A549 (cell line): ENCODE measurements at regions not wholly inside any gene's neighbourhood (a gene's known extent, or its start where the extent isn't known, plus 50 kb on each side); places are given as distances from the start of the nearest gene placed in this dataset.

Experiments used
- BHLHE40 ChIP-seq: IDR thresholded peaks from 2 replicates; pipeline ENCODE4 v1.6.1; 2012; ENCODE audit warnings: low read depth, low read length, inconsistent platforms
- CTCF ChIP-seq: fragments of >200 bp; sonication (Bioruptor Twin); formaldehyde crosslinking; IDR thresholded peaks from 3 replicates; pipeline ENCODE4 v1.5.1; 2016
- EP300 ChIP-seq, 2 experiments: fragments of >200 bp; sonication (Bioruptor Twin); formaldehyde crosslinking; IDR thresholded peaks; 2 replicates in 1 of 2; 3 replicates in 1 of 2; pipeline ENCODE4 v1.6.1; 2016 to 2017
- GATA3 ChIP-seq: IDR thresholded peaks from 2 replicates; pipeline ENCODE4 v1.6.1; 2012; ENCODE audit warnings: borderline replicate concordance
- PBX3 ChIP-seq: IDR thresholded peaks from 2 replicates; pipeline ENCODE4 v1.6.1; 2012
- PHF8 ChIP-seq: fragments of 200-600 bp; sonication (generic); IDR thresholded peaks from 2 replicates; pipeline ENCODE4 v1.6.1; 2016; ENCODE audit warnings: low read depth, mild to moderate bottlenecking, antibody characterized with exemption, moderate library complexity, borderline replicate concordance
- POLR2A ChIP-seq: IDR thresholded peaks from 2 replicates; pipeline ENCODE4 v1.6.1; 2012; ENCODE audit warnings: mild to moderate bottlenecking, low read length
- RAD21 ChIP-seq, 2 experiments: fragments of >200 bp in 1 of 2; sonication (Bioruptor Twin) in 1 of 2; formaldehyde crosslinking in 1 of 2; IDR thresholded peaks in 1 of 2; conservative IDR thresholded peaks in 1 of 2; 2 replicates in 1 of 2; 3 replicates in 1 of 2; pipeline ENCODE4 v1.6.1; 2012 to 2018; ENCODE audit warnings: inconsistent platforms in 1 of 2
- REST ChIP-seq: fragments of 200-600 bp; sonication (generic); IDR thresholded peaks from 2 replicates; pipeline ENCODE4 v1.6.1; 2016; ENCODE audit warnings: antibody characterized with exemption, mild to moderate bottlenecking, moderate library complexity
- RNF2 ChIP-seq: fragments of 200-600 bp; sonication (generic); IDR thresholded peaks from 2 replicates; pipeline ENCODE4 v1.6.1; 2016; ENCODE audit warnings: low read depth, mild to moderate bottlenecking, antibody characterized with exemption, moderate library complexity, borderline replicate concordance
- SREBF2 ChIP-seq: fragments of 450-650 bp; IDR thresholded peaks from 2 replicates; pipeline ENCODE4 v1.6.1; 2014; ENCODE audit warnings: mild to moderate bottlenecking, moderate library complexity
- USF2 ChIP-seq: fragments of 450-650 bp; IDR thresholded peaks from 2 replicates; pipeline ENCODE4 v1.6.1; 2014; ENCODE audit warnings: antibody characterized with exemption

- TF ChIP-seq CTCF (no peak), PBX3 (no peak), EP300 (IDR thresholded peaks at IDR 0.05) (no peak), POLR2A (no peak), USF2 (no peak), BHLHE40 (no peak), RAD21 (conservative IDR thresholded peaks at IDR 0.05 in 1 of 2, IDR thresholded peaks at IDR 0.05 in 1 of 2) (no peak), PHF8 (no peak), GATA3 (no peak), RNF2 (no peak), REST (no peak), SREBF2 (no peak)
These were observed 105.9 kb upstream of the ID4 start for GRCh38 chr6:19731282-19731681.
